CD1c-positive myeloid dendritic cell (primary cell): ENCODE measurements at regions not wholly inside any gene's neighbourhood (a gene's known extent, or its start where the extent isn't known, plus 50 kb on each side); places are given as distances from the start of the nearest gene placed in this dataset.
"Not testable (repeated sequence)": the region's sequence is repeated elsewhere in the genome, so short reads cannot be mapped to it uniquely, and the experiment has no call there.

Source experiments
- DNase-seq: peaks from one replicate; pipeline ENCODE4 v3.0.0-alpha.2; 2016; ENCODE audit errors: extremely low spot score

- DNase-seq: no peak
Measured at GRCh38 chr11:92605667-92606066, 363.8 kb upstream of the MTNR1B start.

- no peak for DNase-seq
Measured at GRCh38 chr11:92607969-92608722, 361.3 kb upstream of the MTNR1B start.

GRCh38 chr11:92611157-92611556 lies 358.3 kb upstream of the MTNR1B start:
- no peak for DNase-seq

- not testable (repeated sequence) for DNase-seq
Measured at GRCh38 chr11:92618020-92618419, 351.4 kb upstream of the MTNR1B start.

- no peak for DNase-seq
Measured at GRCh38 chr11:92623055-92623454, 346.4 kb upstream of the MTNR1B start.

GRCh38 chr11:92625894-92626293 lies 343.6 kb upstream of the MTNR1B start:
- no peak for DNase-seq

GRCh38 chr11:92626624-92627023 lies 342.8 kb upstream of the MTNR1B start:
- DNase-seq: no peak

- DNase-seq: no peak
Measured at GRCh38 chr11:92627615-92628256, 341.7 kb upstream of the MTNR1B start.

- no peak for DNase-seq
Measured at GRCh38 chr11:92628401-92629292, 340.8 kb upstream of the MTNR1B start.

GRCh38 chr11:92632495-92632894 lies 337.0 kb upstream of the MTNR1B start:
- no peak for DNase-seq

- DNase-seq: no peak
Measured at GRCh38 chr11:92633820-92634219, 335.6 kb upstream of the MTNR1B start.

- no peak for DNase-seq
Measured at GRCh38 chr11:92636543-92637188, 332.8 kb upstream of the MTNR1B start.

GRCh38 chr11:92638678-92639077 lies 330.8 kb upstream of the MTNR1B start:
- DNase-seq: no peak

- no peak for DNase-seq
Measured at GRCh38 chr11:92642177-92642931, 327.1 kb upstream of the MTNR1B start.

- DNase-seq: no peak
Measured at GRCh38 chr11:92643827-92644226, 325.6 kb upstream of the MTNR1B start.

- DNase-seq: no peak
Measured at GRCh38 chr11:92644595-92645445, 324.6 kb upstream of the MTNR1B start.

- DNase-seq: no peak
Measured at GRCh38 chr11:92651159-92651558, 318.3 kb upstream of the MTNR1B start.

GRCh38 chr11:92653454-92653853 lies 316.0 kb upstream of the MTNR1B start:
- no peak for DNase-seq

GRCh38 chr11:92656783-92657182 lies 312.7 kb upstream of the MTNR1B start:
- DNase-seq: no peak

- no peak for DNase-seq
Measured at GRCh38 chr11:92657226-92657625, 312.2 kb upstream of the MTNR1B start.
